ENCODE measurements at regions not wholly inside any gene's neighbourhood (a gene's known extent, or its start where the extent isn't known, plus 50 kb on each side); places are given as distances from the start of the nearest gene placed in this dataset.

GRCh38 chr5:89520771-89521170 is 637.8 kb upstream of the MEF2C start:
- no peak overlapping the region for H3K9ac ChIP-seq (ENCODE audit: low read depth, low read length)
- no peak overlapping the region for H3K4me2 ChIP-seq (ENCODE audit: low read length)
- no peaks in the 10 kb centered on the region for H3K27me3 ChIP-seq (ENCODE audit: control insufficient read depth, insufficient read depth, low read length)
- H3K4me3 ChIP-seq (ENCODE audit: low read length): no peak overlapping the region
- H3K4me1 ChIP-seq (ENCODE audit: control insufficient read depth, insufficient read depth, low read length): no peaks in the 10 kb centered on the region
- H3K9me3 ChIP-seq (replicated peaks; ENCODE audit: low read length): no peaks in the 10 kb centered on the region
- no peaks in the 10 kb centered on the region for H3K36me3 ChIP-seq (ENCODE audit: insufficient read depth, low read length)

DNA sequence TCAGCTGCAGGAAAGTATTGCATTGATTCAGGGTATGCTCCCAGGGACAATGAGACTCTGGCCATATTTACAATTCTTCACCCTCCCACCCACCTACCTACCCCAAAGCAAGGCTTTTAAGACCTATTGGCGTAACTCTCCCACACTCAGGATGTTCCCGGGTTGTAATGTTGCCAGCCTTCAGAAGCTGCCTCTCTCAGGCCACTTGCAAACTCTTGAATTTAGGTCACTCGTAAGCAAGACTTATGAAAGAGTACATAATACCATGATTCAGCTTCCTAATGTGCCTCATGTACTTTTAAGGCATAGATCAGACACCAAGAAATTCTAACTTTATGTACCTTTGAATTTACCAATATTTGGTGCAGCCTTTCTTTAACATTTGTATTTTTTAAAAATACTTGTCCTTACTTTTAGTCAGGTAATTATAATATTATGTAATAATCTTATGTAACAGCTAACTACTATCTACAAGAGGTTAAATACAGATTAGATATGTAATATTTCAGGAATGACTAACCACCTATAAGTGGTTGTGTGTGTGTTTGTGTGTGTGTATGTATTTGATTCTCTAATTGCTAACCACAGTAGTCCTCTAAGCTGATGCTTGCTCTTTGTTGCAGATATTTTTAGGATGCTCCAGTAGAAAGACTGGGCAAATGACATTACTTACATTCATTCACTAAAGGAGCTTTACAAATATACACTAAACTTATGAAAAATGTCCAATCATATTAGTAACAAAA is 630.5 kb upstream of the MEF2C start:
- no peaks in the 10 kb centered on the region for H3K27me3 ChIP-seq (ENCODE audit: control insufficient read depth, insufficient read depth, low read length)
- H3K9ac ChIP-seq (ENCODE audit: low read depth, low read length): no peak overlapping the region
- H3K36me3 ChIP-seq (ENCODE audit: insufficient read depth, low read length): no peaks in the 10 kb centered on the region
- H3K9me3 ChIP-seq (replicated peaks; ENCODE audit: low read length): no peaks in the 10 kb centered on the region
- H3K4me2 ChIP-seq (ENCODE audit: low read length): no peak overlapping the region
- no peaks in the 10 kb centered on the region for H3K4me1 ChIP-seq (ENCODE audit: control insufficient read depth, insufficient read depth, low read length)
- no peak overlapping the region for H3K4me3 ChIP-seq (ENCODE audit: low read length)

DNA sequence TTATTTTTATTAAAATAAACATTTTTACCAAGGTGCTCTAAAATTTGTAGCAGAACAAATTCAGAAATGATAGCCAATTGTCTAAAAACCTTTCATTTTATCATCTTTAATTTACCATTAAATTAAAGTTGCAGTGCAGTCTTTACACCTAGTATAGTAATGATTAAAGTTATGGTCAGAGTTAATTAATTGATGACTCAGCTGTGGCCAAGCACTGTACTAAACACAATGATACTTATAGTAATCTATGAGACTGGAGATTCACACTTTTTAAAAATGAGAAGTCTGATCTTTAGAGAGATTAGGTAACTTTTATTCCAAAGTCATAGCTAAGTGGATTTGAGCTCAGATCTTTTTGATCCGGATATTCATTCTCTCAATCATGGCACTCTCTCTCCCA is 621.1 kb upstream of the MEF2C start:
- H3K9ac ChIP-seq (ENCODE audit: low read depth, low read length): no peak overlapping the region
- H3K4me3 ChIP-seq (ENCODE audit: low read length): no peak overlapping the region
- H3K36me3 ChIP-seq (ENCODE audit: insufficient read depth, low read length): no peaks in the 10 kb centered on the region
- H3K4me1 ChIP-seq (ENCODE audit: control insufficient read depth, insufficient read depth, low read length): no peaks in the 10 kb centered on the region
- no peaks in the 10 kb centered on the region for H3K9me3 ChIP-seq (replicated peaks; ENCODE audit: low read length)
- H3K4me2 ChIP-seq (ENCODE audit: low read length): no peak overlapping the region
- no peaks in the 10 kb centered on the region for H3K27me3 ChIP-seq (ENCODE audit: control insufficient read depth, insufficient read depth, low read length)

DNA sequence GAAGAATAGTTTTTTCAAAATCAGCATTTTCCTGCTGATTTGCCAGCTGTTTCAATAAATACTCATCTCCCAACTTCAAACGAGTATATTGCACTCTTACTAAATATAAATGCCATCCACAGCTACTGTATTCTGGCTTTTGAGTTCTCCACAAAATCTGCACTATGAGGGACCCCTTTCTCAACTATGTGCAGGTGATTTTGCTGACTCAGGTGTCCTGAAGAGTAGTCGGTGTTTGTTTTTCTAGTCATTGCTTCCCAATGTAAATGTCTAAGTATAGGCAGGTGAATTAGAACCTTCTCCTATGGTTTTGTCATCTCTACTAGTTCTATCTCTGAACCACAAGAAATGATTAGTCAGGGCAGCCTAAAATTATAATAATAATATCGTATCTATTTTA is 616.8 kb upstream of the MEF2C start:
- H3K4me2 ChIP-seq (ENCODE audit: low read length): no peak overlapping the region
- no peaks in the 10 kb centered on the region for H3K9me3 ChIP-seq (replicated peaks; ENCODE audit: low read length)
- H3K9ac ChIP-seq (ENCODE audit: low read depth, low read length): no peak overlapping the region
- no peaks in the 10 kb centered on the region for H3K27me3 ChIP-seq (ENCODE audit: control insufficient read depth, insufficient read depth, low read length)
- no peaks in the 10 kb centered on the region for H3K36me3 ChIP-seq (ENCODE audit: insufficient read depth, low read length)
- H3K4me1 ChIP-seq (ENCODE audit: control insufficient read depth, insufficient read depth, low read length): no peaks in the 10 kb centered on the region
- H3K4me3 ChIP-seq (ENCODE audit: low read length): no peak overlapping the region

DNA sequence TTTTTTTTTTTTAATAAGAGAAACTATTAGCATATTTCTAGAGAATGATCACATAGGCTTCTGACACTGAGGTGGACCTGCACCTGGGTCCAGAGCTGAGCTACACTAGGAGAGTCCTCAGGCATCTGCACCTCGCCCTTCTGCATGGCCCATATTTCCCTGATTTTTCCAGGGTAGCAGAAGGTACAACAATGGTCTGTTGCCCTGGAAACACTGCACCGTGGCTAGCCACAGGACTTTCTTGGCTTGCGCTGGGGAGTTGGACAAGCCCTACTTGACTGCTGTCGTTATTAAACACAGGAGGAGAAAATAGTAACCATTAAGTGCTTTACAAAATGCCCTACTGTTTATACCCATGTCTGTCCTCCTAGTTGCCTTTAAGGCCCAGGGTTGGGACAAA is 615.7 kb upstream of the MEF2C start:
- Histone ChIP-seq H3K27me3 (ENCODE audit: control insufficient read depth, insufficient read depth, low read length) (no peaks in the 10 kb centered on the region), H3K9ac (ENCODE audit: low read depth, low read length) (no peak overlapping the region), H3K36me3 (ENCODE audit: insufficient read depth, low read length) (no peaks in the 10 kb centered on the region)

DNA sequence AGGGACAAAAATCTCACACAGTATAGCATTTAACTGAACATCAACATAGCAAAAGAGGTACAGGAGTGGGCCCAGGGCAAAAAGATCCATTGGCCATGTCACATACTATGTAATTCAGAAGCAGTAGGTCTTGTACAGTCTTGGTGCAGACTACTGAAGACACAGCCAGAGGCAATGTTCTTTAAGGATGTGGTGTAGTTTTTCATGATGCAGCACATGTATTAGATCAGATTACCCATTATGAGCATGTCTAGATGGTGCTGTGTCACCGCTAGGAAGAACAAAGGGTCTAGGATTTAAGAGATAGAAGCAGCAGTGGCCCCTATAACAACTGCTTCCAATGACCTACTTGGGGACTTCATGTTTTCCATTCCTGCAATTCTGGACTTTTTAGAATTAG is 610.4 kb upstream of the MEF2C start:
- Histone ChIP-seq H3K4me2 (ENCODE audit: low read length) (no peak overlapping the region), H3K9ac (ENCODE audit: low read depth, low read length) (no peak overlapping the region), H3K9me3 (replicated peaks; ENCODE audit: low read length) (no peaks in the 10 kb centered on the region), H3K4me1 (ENCODE audit: control insufficient read depth, insufficient read depth, low read length) (no peaks in the 10 kb centered on the region), H3K27me3 (ENCODE audit: control insufficient read depth, insufficient read depth, low read length) (no peaks in the 10 kb centered on the region), H3K36me3 (ENCODE audit: insufficient read depth, low read length) (no peaks in the 10 kb centered on the region), H3K4me3 (ENCODE audit: low read length) (no peak overlapping the region)

More for the DNA sequence above, 615.7 kb upstream of the MEF2C start:
- Histone ChIP-seq H3K4me3 (ENCODE audit: low read length) (no peak overlapping the region), H3K4me2 (ENCODE audit: low read length) (no peak overlapping the region), H3K9me3 (replicated peaks; ENCODE audit: low read length) (no peaks in the 10 kb centered on the region), H3K4me1 (ENCODE audit: control insufficient read depth, insufficient read depth, low read length) (no peaks in the 10 kb centered on the region)

GRCh38 chr5:89484962-89485361 is 602.0 kb upstream of the MEF2C start:
- Histone ChIP-seq H3K9me3 (replicated peaks; ENCODE audit: low read length) (no peaks in the 10 kb centered on the region), H3K4me3 (ENCODE audit: low read length) (no peak overlapping the region), H3K27me3 (ENCODE audit: control insufficient read depth, insufficient read depth, low read length) (no peaks in the 10 kb centered on the region), H3K9ac (ENCODE audit: low read depth, low read length) (no peak overlapping the region), H3K4me2 (ENCODE audit: low read length) (no peak overlapping the region), H3K36me3 (ENCODE audit: insufficient read depth, low read length) (no peaks in the 10 kb centered on the region), H3K4me1 (ENCODE audit: control insufficient read depth, insufficient read depth, low read length) (peaks cover 4% of the 10 kb centered on the region)

DNA sequence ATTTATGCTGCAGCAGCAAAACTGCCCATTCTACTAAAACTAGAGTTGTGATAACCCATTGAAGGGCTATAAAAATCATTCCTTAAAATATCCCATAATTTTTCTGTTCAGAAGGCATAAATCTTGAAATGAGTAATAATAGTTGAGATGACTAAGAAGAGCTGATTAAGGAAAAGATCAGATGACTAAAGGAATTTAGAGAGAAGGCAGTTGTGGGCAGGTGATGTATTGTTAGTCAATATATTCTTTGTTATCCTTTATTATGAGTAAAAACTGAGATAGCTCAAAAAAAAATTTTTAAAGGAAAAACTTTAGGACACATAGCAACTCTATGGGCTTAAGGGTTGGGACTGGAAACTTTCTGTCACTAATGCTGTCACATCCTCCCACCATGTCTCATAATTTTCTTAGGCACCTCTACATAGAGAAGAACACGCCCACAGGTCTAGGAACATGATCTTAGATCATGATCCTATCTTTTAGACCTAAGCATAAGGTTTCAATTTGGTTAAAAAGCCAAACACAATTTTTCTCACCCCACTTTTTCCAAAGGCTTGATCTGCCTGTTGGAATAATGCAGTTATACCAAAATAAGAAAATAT is 597.5 kb upstream of the MEF2C start:
- Histone ChIP-seq H3K4me2 (ENCODE audit: low read length) (no peak overlapping the region), H3K4me1 (ENCODE audit: control insufficient read depth, insufficient read depth, low read length) (peaks cover 5% of the 10 kb centered on the region), H3K27me3 (ENCODE audit: control insufficient read depth, insufficient read depth, low read length) (no peaks in the 10 kb centered on the region), H3K9me3 (replicated peaks; ENCODE audit: low read length) (no peaks in the 10 kb centered on the region), H3K36me3 (ENCODE audit: insufficient read depth, low read length) (no peaks in the 10 kb centered on the region), H3K4me3 (ENCODE audit: low read length) (no peak overlapping the region), H3K9ac (ENCODE audit: low read depth, low read length) (no peak overlapping the region)

DNA sequence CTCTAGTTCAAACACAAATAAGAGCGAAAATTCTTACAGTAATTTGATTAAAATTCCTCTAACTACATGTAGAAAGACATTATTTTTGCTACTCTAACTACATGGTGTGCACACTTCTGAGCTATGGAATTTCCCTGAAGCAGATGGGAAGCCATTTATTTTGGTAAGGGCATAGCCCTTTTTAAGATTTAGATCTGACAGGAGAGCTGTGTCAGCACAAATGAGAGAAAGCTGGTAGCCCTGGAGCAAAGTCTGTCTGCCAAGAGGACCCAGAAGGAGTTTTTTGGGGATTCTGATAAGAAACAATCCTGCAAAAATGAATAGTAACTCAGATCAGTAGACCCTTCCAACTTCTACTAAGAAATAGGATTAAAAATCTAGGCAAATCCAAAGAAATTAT is 595.9 kb upstream of the MEF2C start:
- H3K9me3 ChIP-seq (replicated peaks; ENCODE audit: low read length): no peaks in the 10 kb centered on the region
- no peaks in the 10 kb centered on the region for H3K27me3 ChIP-seq (ENCODE audit: control insufficient read depth, insufficient read depth, low read length)
- H3K4me3 ChIP-seq (ENCODE audit: low read length): no peak overlapping the region
- no peak overlapping the region for H3K9ac ChIP-seq (ENCODE audit: low read depth, low read length)
- H3K4me1 ChIP-seq (ENCODE audit: control insufficient read depth, insufficient read depth, low read length): peaks cover 5% of the 10 kb centered on the region
- no peak overlapping the region for H3K4me2 ChIP-seq (ENCODE audit: low read length)
- H3K36me3 ChIP-seq (ENCODE audit: insufficient read depth, low read length): no peaks in the 10 kb centered on the region

DNA sequence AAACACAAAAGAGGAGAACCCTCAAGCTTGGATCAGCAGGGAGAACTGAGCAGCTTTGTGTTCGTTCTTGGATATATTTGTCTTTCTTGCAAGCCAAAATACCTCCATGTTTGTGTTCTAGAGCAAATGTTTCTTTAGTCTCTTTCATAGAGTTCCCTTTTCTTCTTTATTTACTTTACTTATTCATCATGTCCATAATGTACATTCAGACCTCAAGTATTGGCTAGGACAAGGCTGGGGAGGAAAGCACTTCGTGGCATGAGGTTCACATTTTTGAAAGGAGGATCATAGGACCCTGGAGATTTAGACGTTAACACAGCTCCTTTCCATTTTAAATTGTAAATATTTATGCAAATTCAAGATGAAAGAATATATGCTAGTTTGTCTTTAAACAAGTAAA is 590.2 kb upstream of the MEF2C start:
- Histone ChIP-seq H3K27me3 (ENCODE audit: control insufficient read depth, insufficient read depth, low read length) (no peaks in the 10 kb centered on the region), H3K4me1 (ENCODE audit: control insufficient read depth, insufficient read depth, low read length) (peaks cover 11% of the 10 kb centered on the region), H3K9me3 (replicated peaks; ENCODE audit: low read length) (no peaks in the 10 kb centered on the region), H3K4me2 (ENCODE audit: low read length) (peak overlapping the region; percentile 32), H3K9ac (ENCODE audit: low read depth, low read length) (peak overlapping the region; percentile 31), H3K36me3 (ENCODE audit: insufficient read depth, low read length) (no peaks in the 10 kb centered on the region), H3K4me3 (ENCODE audit: low read length) (no peak overlapping the region)

DNA sequence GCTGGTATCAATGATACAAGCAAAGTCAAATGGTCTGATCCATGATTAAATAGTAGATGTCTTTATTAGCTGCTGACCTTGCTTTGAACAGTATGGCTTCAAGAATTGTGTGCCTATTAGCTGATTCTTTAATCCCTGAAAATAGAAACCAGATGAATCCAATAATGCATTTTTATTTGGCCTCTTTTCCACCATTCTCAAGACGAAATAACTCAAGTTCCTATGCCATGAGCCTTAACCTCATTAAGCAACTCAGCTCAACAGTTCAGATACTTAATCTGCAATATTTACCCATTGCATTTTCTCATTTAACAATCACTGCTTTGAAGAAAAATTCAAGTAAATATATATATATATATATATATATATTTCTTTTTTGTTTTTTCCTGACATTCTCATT is 588.6 kb upstream of the MEF2C start:
- H3K4me3 ChIP-seq (ENCODE audit: low read length): no peak overlapping the region
- H3K4me1 ChIP-seq (ENCODE audit: control insufficient read depth, insufficient read depth, low read length): peaks cover 11% of the 10 kb centered on the region
- H3K36me3 ChIP-seq (ENCODE audit: insufficient read depth, low read length): no peaks in the 10 kb centered on the region
- H3K4me2 ChIP-seq (ENCODE audit: low read length): no peak overlapping the region
- no peaks in the 10 kb centered on the region for H3K9me3 ChIP-seq (replicated peaks; ENCODE audit: low read length)
- H3K27me3 ChIP-seq (ENCODE audit: control insufficient read depth, insufficient read depth, low read length): no peaks in the 10 kb centered on the region
- H3K9ac ChIP-seq (ENCODE audit: low read depth, low read length): no peak overlapping the region

DNA sequence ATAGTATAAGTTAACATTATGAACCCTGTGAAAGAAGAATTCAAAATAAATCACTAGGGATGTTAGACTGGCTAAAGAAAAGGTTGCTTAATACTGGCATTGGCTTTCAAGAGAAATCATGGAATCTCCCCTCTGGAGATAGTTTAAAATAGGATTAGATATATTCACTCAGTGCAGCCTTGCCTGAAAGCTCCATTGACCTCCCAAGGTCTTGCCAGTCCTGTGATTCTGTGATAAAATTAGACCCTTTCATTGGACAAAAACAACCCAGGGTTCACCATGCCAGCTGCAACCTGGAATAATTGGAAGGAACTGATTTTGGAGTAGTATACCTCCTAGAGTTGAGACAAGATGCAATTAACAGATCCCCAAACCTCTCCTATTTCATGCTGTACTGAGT is 588.1 kb upstream of the MEF2C start:
- H3K4me1 ChIP-seq (ENCODE audit: control insufficient read depth, insufficient read depth, low read length): peaks cover 11% of the 10 kb centered on the region
- H3K4me3 ChIP-seq (ENCODE audit: low read length): no peak overlapping the region
- H3K36me3 ChIP-seq (ENCODE audit: insufficient read depth, low read length): no peaks in the 10 kb centered on the region
- H3K4me2 ChIP-seq (ENCODE audit: low read length): no peak overlapping the region
- H3K27me3 ChIP-seq (ENCODE audit: control insufficient read depth, insufficient read depth, low read length): no peaks in the 10 kb centered on the region
- H3K9me3 ChIP-seq (replicated peaks; ENCODE audit: low read length): no peaks in the 10 kb centered on the region
- H3K9ac ChIP-seq (ENCODE audit: low read depth, low read length): no peak overlapping the region
